Adrenal gland (tissue), 9 donors: ENCODE measurements at regions not wholly inside any gene's neighbourhood (a gene's known extent, or its start where the extent isn't known, plus 50 kb on each side); places are given as distances from the start of the nearest gene placed in this dataset.

ENCODE experiments used
- DNase-seq, 7 donors: peaks; one replicate each; pipeline ENCODE4 v3.0.0-alpha.2; 2019 to 2020
- H3K27ac ChIP-seq, 5 donors: fragments of 200-600 bp; sonication (generic) in 4 of 5; 1 replicate in 3 of 5; 2 replicates in 2 of 5; pipeline versions ENCODE4 v1.5.1 to v1.8.0; 2016 to 2020; ENCODE audit warnings: mild to moderate bottlenecking in 1 of 5
- H3K27me3 ChIP-seq: fragments of 200-600 bp; 2 replicates; pipeline ENCODE4 v1.8.0; 2021
- H3K36me3 ChIP-seq, 2 donors: fragments of 200-600 bp; replicated peaks in 1 of 2; 1 replicate in 1 of 2; 2 replicates in 1 of 2; pipeline versions ENCODE4 v1.5.1 to v1.8.0; 2018 to 2022
- H3K4me1 ChIP-seq, 2 donors: fragments of 200-600 bp; replicated peaks in 1 of 2; 1 replicate in 1 of 2; 2 replicates in 1 of 2; pipeline versions ENCODE4 v1.5.1 to v1.8.0; 2018 to 2021
- H3K4me3 ChIP-seq, 4 donors: fragments of 200-600 bp; sonication (generic) in 3 of 4; one replicate each; pipeline ENCODE4 v1.5.1; 2016 to 2018
- H3K9me3 ChIP-seq, 3 donors: fragments of 200-600 bp; sonication (generic) in 1 of 3; replicated peaks in 1 of 3; 1 replicate in 2 of 3; 2 replicates in 1 of 3; pipeline versions ENCODE4 v1.5.1 to v1.8.0; 2016 to 2021
- POLR2A ChIP-seq, 2 donors: fragments of 450-650 bp; IDR thresholded peaks; one replicate each; pipeline ENCODE4 v1.6.1; 2017; ENCODE audit warnings: antibody characterized with exemption in 2 of 2, mild to moderate bottlenecking in 2 of 2, moderate library complexity in 1 of 2
- WGBS, 4 donors: extraction: QIAGEN DNeasy Blood & Tissue Kit in 2 of 4; methylation state at CpG; one replicate each; pipeline versions ENCODE4 v1.1.5 to v1.1.7; 2013 to 2017; 5-methylcytosine and 5-hydroxymethylcytosine counted together
- intact Hi-C, 2 donors: fragments of 100-400 bp; cut with DNase I; formaldehyde crosslinking; loops; one replicate each; pipeline versions ENCODE4 v1.14.1 to v1.15.0; 2022 to 2023
- TF ChIP-seq, protein P1 (sequence below), 6 experiments: fragments of 450-650 bp in 4 of 6; fragments of 200-600 bp in 2 of 6; sonication (generic) in 1 of 6; IDR thresholded peaks; 1 replicate in 5 of 6; 2 replicates in 1 of 6; pipeline versions ENCODE4 v1.5.1 to v1.8.0; 2016 to 2021; ENCODE audit warnings: antibody characterized with exemption in 6 of 6, mild to moderate bottlenecking in 2 of 6, moderate library complexity in 1 of 6
- donor health status: healthy with polysubstance abuse.
- donor health status: Bipolar disorder and iron deficiency.
- donor health status: DM: yes; HTN: yes; CAD: no.
- donor health status: DM: no; HTN: no; CAD: no.
- donor health status: DM: no; HTN: no; CAD: no.

DNA sequence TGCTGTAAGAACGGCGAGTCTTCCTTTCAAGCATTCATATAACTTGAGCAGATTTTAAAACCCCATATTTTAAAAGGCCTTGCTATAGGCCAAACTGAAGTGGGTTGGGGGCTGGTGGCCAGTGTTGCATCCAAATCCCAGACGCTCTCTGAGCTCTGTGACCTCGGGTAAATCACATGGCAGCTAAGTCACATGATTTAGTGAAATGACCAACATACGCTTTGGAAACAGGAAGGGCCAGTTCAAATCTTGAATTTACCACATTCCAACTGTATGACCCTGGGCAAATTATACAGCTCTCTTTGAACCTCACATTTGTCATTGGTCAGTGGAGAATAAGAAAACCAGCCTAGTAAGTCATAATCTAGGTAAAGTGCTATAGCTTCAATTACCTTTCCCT, 519.3 kb downstream of the HAPSTR1 start:
- 65 to 80% (median 72%) methylated on average over 5 of the region's 5 CpGs for WGBS, 4 donors
- H3K27ac ChIP-seq, result no peak overlapping the region
- no peak for DNase-seq
- H3K9me3 ChIP-seq, result no peaks in the 10 kb centered on the region
- intact Hi-C loops, result no loop called here
- H3K27me3 ChIP-seq, result no peaks in the 10 kb centered on the region
- H3K4me1 ChIP-seq, result no peaks in the 10 kb centered on the region
- TF ChIP-seq, protein P1, sequence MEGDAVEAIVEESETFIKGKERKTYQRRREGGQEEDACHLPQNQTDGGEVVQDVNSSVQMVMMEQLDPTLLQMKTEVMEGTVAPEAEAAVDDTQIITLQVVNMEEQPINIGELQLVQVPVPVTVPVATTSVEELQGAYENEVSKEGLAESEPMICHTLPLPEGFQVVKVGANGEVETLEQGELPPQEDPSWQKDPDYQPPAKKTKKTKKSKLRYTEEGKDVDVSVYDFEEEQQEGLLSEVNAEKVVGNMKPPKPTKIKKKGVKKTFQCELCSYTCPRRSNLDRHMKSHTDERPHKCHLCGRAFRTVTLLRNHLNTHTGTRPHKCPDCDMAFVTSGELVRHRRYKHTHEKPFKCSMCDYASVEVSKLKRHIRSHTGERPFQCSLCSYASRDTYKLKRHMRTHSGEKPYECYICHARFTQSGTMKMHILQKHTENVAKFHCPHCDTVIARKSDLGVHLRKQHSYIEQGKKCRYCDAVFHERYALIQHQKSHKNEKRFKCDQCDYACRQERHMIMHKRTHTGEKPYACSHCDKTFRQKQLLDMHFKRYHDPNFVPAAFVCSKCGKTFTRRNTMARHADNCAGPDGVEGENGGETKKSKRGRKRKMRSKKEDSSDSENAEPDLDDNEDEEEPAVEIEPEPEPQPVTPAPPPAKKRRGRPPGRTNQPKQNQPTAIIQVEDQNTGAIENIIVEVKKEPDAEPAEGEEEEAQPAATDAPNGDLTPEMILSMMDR (IDR thresholded peaks at IDR 0.05), result no peak
- no peak for TF ChIP-seq POLR2A (IDR thresholded peaks at IDR 0.05)
- no peaks in the 10 kb centered on the region for H3K36me3 ChIP-seq
- H3K4me3 ChIP-seq, result no peak overlapping the region

DNA sequence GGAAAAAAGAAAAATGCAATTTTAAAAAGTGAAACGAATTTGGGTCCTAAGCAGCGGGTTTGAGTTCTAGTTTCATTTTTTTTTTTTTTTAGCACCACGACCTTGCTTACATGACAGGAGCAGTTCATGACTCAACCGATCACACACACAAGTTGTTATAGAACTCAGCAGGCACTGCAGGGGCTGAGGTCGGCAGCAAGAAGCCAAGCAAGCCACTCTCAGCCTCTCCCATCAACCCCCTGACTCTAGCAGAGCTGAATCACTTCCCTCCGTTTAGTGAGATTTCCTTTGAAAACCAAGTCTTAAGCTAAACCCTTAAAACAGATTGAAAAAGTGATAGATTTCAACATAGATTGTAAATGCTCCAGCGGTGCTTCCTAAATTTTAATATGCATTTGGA, 520.8 kb downstream of the HAPSTR1 start:
- no peak overlapping the region for H3K27ac ChIP-seq
- peak in 1 of 7 donors; percentile 10 for DNase-seq
- no peaks in the 10 kb centered on the region for H3K9me3 ChIP-seq
- no peaks in the 10 kb centered on the region for H3K4me1 ChIP-seq
- TF ChIP-seq, protein P1 (IDR thresholded peaks at IDR 0.05), result no peak
- TF ChIP-seq POLR2A (IDR thresholded peaks at IDR 0.05), result no peak
- H3K4me3 ChIP-seq, result no peak overlapping the region
- no peaks in the 10 kb centered on the region for H3K27me3 ChIP-seq
- H3K36me3 ChIP-seq, result no peaks in the 10 kb centered on the region
- intact Hi-C loops, result no loop called here
- 33 to 47% (median 40%) methylated on average over 7 of the region's 7 CpGs for WGBS, 4 donors

DNA sequence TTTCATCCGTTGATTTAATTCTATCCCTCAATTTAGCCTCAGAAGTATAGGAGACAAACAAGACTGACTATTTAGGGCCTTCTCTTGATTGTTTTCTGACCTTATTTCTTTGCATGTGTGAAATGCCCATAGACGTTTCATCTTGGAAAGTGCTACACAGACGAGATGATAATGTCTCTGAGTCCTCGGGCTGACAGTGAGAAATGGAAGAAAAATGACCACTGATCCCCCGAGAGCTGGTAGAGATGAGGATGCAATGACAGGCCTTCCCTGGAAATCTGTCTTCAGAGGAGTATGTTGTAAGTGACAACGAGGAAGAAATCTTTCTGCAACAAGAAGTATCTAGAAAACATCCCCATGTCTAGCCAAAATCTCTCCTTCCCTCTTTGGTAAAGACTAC, 522.9 kb downstream of the HAPSTR1 start:
- Histone ChIP-seq H3K4me3 (no peak overlapping the region), H3K27me3 (no peaks in the 10 kb centered on the region), H3K27ac (no peak overlapping the region), H3K9me3 (no peaks in the 10 kb centered on the region), H3K36me3 (no peaks in the 10 kb centered on the region), H3K4me1 (no peaks in the 10 kb centered on the region)
- TF ChIP-seq, protein P1 (IDR thresholded peaks at IDR 0.05), result no peak
- 66 to 78% (median 72%) methylated on average over 6 of the region's 6 CpGs for WGBS, 4 donors
- DNase-seq, result no peak
- intact Hi-C loops, result no loop called here

DNA sequence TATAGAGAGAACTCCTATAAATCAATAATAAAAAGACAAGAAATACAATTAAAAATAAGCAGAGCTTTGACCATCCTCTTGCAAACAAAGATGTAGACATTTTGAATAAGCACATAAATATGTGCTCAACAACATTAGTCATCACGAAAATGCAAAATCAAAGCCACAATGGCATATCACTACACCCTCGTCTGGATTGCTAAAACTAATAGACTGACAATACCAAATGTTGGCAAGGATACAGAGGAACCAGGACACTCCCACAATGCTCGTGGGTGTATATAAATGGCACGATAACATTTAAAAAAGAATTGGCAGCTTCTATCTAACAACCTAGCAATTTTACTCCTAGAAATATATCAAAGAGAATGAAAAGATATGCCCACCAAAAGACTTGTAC, 530.8 kb downstream of the HAPSTR1 start:
- H3K9me3 ChIP-seq, result no peaks in the 10 kb centered on the region
- no peaks in the 10 kb centered on the region for H3K27me3 ChIP-seq
- no peak for DNase-seq
- no peaks in the 10 kb centered on the region for H3K36me3 ChIP-seq
- H3K4me1 ChIP-seq, result no peaks in the 10 kb centered on the region
- intact Hi-C loops, result no loop called here
- no peak for TF ChIP-seq POLR2A (IDR thresholded peaks at IDR 0.05)
- TF ChIP-seq, protein P1 (IDR thresholded peaks at IDR 0.05), result no peak
- H3K4me3 ChIP-seq, result no peak overlapping the region
- WGBS, 4 donors, result 62 to 73% (median 65%) methylated on average over 4 of the region's 4 CpGs
- H3K27ac ChIP-seq, result no peak overlapping the region
